HepG2 (cell line): ENCODE measurements at regions not wholly inside any gene's neighbourhood (a gene's known extent, or its start where the extent isn't known, plus 50 kb on each side); places are given as distances from the start of the nearest gene placed in this dataset.

Experiments
- ATAC-seq: fragments of 200-7000 bp; cut with Tn5 transposase; 3 replicates; pipeline ENCODE4 v1.9.1; 2020; ENCODE audit warnings: mild to moderate bottlenecking, moderate library complexity
- BruUV-seq: library from RNA; stranded (reverse); fragments of 400-500 nt; replicated peaks from 2 replicates; lab custom pipeline; 2021; lab: Mats Ljungman, UMichigan
- CTCF ChIA-PET: fragments of 300-600 bp; formaldehyde crosslinking; extraction: SDS; loops from one replicate; lab custom pipeline; 2021; ENCODE audit warnings: low total read pairs, inconsistent platforms, low intra/inter-chr PET ratio; lab: Yijun Ruan, JAX
- POLR2A ChIA-PET: fragments of 350-600 bp; sonication (Branson Sonifier 250); formaldehyde crosslinking; loops from one replicate; lab custom pipeline; 2020; ENCODE audit warnings: antibody characterized with exemption, inconsistent platforms; lab: Yijun Ruan, JAX
- DNase-seq: peaks from one replicate; pipeline ENCODE4 v3.0.0-alpha.2; 2015; ENCODE audit warnings: low spot score
- FAIRE-seq: peaks from 3 replicates; lab custom pipeline; 2011; peaks lifted over from hg19 to GRCh38; lab: Jason Lieb, UNC
- H2AFZ ChIP-seq: one replicate; pipeline ENCODE4 v1.6.1; 2011; ENCODE audit warnings: low read length, inconsistent platforms
- H3K27ac ChIP-seq: fragments of 300-600 bp; 3 replicates; pipeline ENCODE4 v1.8.0; 2011; ENCODE audit warnings: mixed run types, mild to moderate bottlenecking, mixed read lengths, low read length, inconsistent platforms; ENCODE audit not compliant: insufficient read depth; ENCODE audit errors: extremely low read length
- H3K27me3 ChIP-seq, 2 experiments: fragments of 200-600 bp in 1 of 2; 2 replicates in 1 of 2; 3 replicates in 1 of 2; pipeline versions ENCODE4 v1.6.0 to v1.8.0; 2011; ENCODE audit warnings: low read length in 2 of 2, mild to moderate bottlenecking in 2 of 2, moderate library complexity in 2 of 2, inconsistent platforms in 1 of 2; ENCODE audit not compliant: insufficient read depth in 2 of 2, control insufficient read depth in 1 of 2
- H3K36me3 ChIP-seq, 2 experiments: fragments of 200-600 bp in 1 of 2; replicated peaks in 1 of 2; 2 replicates in 1 of 2; 3 replicates in 1 of 2; pipeline versions ENCODE4 v1.5.1 to v1.8.0; 2011; ENCODE audit warnings: low read length in 2 of 2, inconsistent platforms in 1 of 2; ENCODE audit not compliant: insufficient read depth in 2 of 2, control insufficient read depth in 1 of 2
- H3K4me1 ChIP-seq: 2 replicates; pipeline ENCODE4 v1.5.1; 2012; ENCODE audit warnings: low read length, inconsistent platforms; ENCODE audit not compliant: insufficient read depth
- H3K4me2 ChIP-seq: 2 replicates; pipeline ENCODE4 v1.6.0; 2011; ENCODE audit warnings: low read depth, low read length, inconsistent platforms
- H3K4me3 ChIP-seq, 3 experiments: fragments of 200-600 bp in 1 of 3; sonication (generic), shearing (Covaris generic) in 1 of 3; replicated peaks in 1 of 3; 2 replicates each; pipeline ENCODE4 v1.5.1; 2011 to 2016; ENCODE audit warnings: low read length in 3 of 3, inconsistent platforms in 2 of 3, low read depth in 2 of 3, mild to moderate bottlenecking in 2 of 3, control low read depth in 1 of 3, mixed read lengths in 1 of 3; ENCODE audit not compliant: insufficient read depth in 1 of 3
- H3K79me2 ChIP-seq: one replicate; pipeline ENCODE4 v1.6.1; 2011; ENCODE audit warnings: low read length, inconsistent platforms; ENCODE audit not compliant: insufficient read depth
- H3K9ac ChIP-seq: 2 replicates; pipeline ENCODE4 v1.6.0; 2011; ENCODE audit warnings: mild to moderate bottlenecking, low read depth, low read length, inconsistent platforms; ENCODE audit not compliant: insufficient read depth
- H3K9me3 ChIP-seq: 2 replicates; pipeline ENCODE4 v1.5.1; 2012; ENCODE audit warnings: mild to moderate bottlenecking, low read length
- H4K20me1 ChIP-seq: 2 replicates; pipeline ENCODE4 v1.6.0; 2011; ENCODE audit warnings: inconsistent platforms, mild to moderate bottlenecking, low read length, moderate library complexity; ENCODE audit not compliant: insufficient read depth
- DRAP1 ChIP-seq: IDR thresholded peaks from 2 replicates; pipeline ENCODE4 v1.6.1; 2016; ENCODE audit warnings: missing genetic modification reagents, missing compliant biosample characterization
- ETV6 ChIP-seq: sonication (generic); formaldehyde crosslinking; conservative IDR thresholded peaks from 2 replicates; pipeline ENCODE4 v1.4.0; 2020; ENCODE audit warnings: missing genetic modification reagents
- GLI4 ChIP-seq: sonication (generic); formaldehyde crosslinking; IDR thresholded peaks from 2 replicates; pipeline ENCODE4 v1.5.1; 2020; ENCODE audit warnings: missing genetic modification reagents, mild to moderate bottlenecking, moderate library complexity, borderline replicate concordance
- GMEB1 ChIP-seq: sonication (generic); formaldehyde crosslinking; IDR thresholded peaks from 2 replicates; pipeline ENCODE4 v1.5.1; 2020; ENCODE audit warnings: missing genetic modification reagents, mild to moderate bottlenecking, borderline replicate concordance
- KLF13 ChIP-seq: sonication (generic); formaldehyde crosslinking; IDR thresholded peaks from 2 replicates; pipeline ENCODE4 v1.4.0; 2020; ENCODE audit warnings: mild to moderate bottlenecking, missing genetic modification reagents
- NKX3-1 ChIP-seq: sonication (generic); formaldehyde crosslinking; IDR thresholded peaks from 2 replicates; pipeline ENCODE4 v1.5.0; 2020; ENCODE audit warnings: missing genetic modification reagents
- TSC22D2 ChIP-seq: sonication (generic); formaldehyde crosslinking; IDR thresholded peaks from 2 replicates; pipeline ENCODE4 v1.5.1; 2020; ENCODE audit warnings: missing genetic modification reagents, mild to moderate bottlenecking, borderline replicate concordance
- ZFP41 ChIP-seq: sonication (generic); formaldehyde crosslinking; IDR thresholded peaks from 2 replicates; pipeline ENCODE4 v1.4.0; 2020; ENCODE audit warnings: mild to moderate bottlenecking, missing genetic modification reagents, borderline replicate concordance
- ZFP90 ChIP-seq: sonication (generic); formaldehyde crosslinking; IDR thresholded peaks from 2 replicates; pipeline ENCODE4 v1.8.0; 2022; ENCODE audit warnings: missing genetic modification reagents, mild to moderate bottlenecking, inconsistent platforms, borderline replicate concordance
- ZNF567 ChIP-seq: sonication (generic); formaldehyde crosslinking; IDR thresholded peaks from 2 replicates; pipeline ENCODE4 v1.8.1; 2023; ENCODE audit warnings: mild to moderate bottlenecking, missing genetic modification reagents, borderline replicate concordance
- ZNF639 ChIP-seq: conservative IDR thresholded peaks from 2 replicates; pipeline ENCODE4 v1.6.1; 2018; ENCODE audit warnings: missing genetic modification reagents
- ZSCAN29 ChIP-seq: sonication (generic); formaldehyde crosslinking; conservative IDR thresholded peaks from 2 replicates; pipeline ENCODE4 v1.4.0; 2020; ENCODE audit warnings: mild to moderate bottlenecking, missing genetic modification reagents
- WGBS: methylation state at CpG from one replicate; pipeline ENCODE4 v1.1.6; 2017; ENCODE audit warnings: low lambda C conversion rate; 5-methylcytosine and 5-hydroxymethylcytosine counted together
- in situ Hi-C: cut with HindIII; loops from 2 replicates; pipeline ENCODE4 v1.10.0; 2017; ENCODE audit warnings: low pct_unique_long_range_greater_than_20kb; ENCODE audit not compliant: extremely low pct_ligation_motif_present
- intact Hi-C: fragments of 100-400 bp; cut with micrococcal nuclease; formaldehyde crosslinking; loops from one replicate; pipeline ENCODE4 v1.10.0; 2022; ENCODE audit not compliant: unreplicated experiment

- DNase-seq (no peak), FAIRE-seq (no peak), ATAC-seq (no peak)
- H3K4me3 ChIP-seq = no peak overlapping the region
- H2AFZ ChIP-seq = no peak overlapping the region
- no peaks in the 10 kb centered on the region for H4K20me1 ChIP-seq
- ChIA-PET POLR2A (no interaction called here), CTCF (no interaction called here)
- in situ Hi-C loops = no loop called here
- H3K27me3 ChIP-seq = peaks cover 5 to 28% of the 10 kb centered on the region in 2 experiments; a peak in 4 of 5 replicates
- H3K9ac ChIP-seq = no peak overlapping the region
- H3K4me1 ChIP-seq = peaks cover 41% of the 10 kb centered on the region
- H3K9me3 ChIP-seq = no peaks in the 10 kb centered on the region
- no TSS peak for BruUV-seq
- no peak overlapping the region for H3K27ac ChIP-seq
- 45% methylated on average over 6 of the region's 13 CpGs for WGBS
- TF ChIP-seq ZNF639 (CRISPR knock-in tag) = no peak
- no peak for TF ChIP-seq DRAP1 (CRISPR knock-in tag)
- TF ChIP-seq ZFP90 = no peak
- no peak for TF ChIP-seq ZFP41
- TF ChIP-seq ETV6 (CRISPR knock-in tag) = no peak
- no peak for TF ChIP-seq ZNF567 (CRISPR knock-in tag)
- no peak for TF ChIP-seq GLI4 (CRISPR knock-in tag)
- no peak for TF ChIP-seq ZSCAN29 (CRISPR knock-in tag)
- no peak for TF ChIP-seq GMEB1 (CRISPR knock-in tag)
- TF ChIP-seq KLF13 (CRISPR knock-in tag) = no peak
- TF ChIP-seq NKX3-1 (CRISPR knock-in tag) = no peak
- no peak for TF ChIP-seq TSC22D2 (CRISPR knock-in tag)
- no peak overlapping the region for H3K4me2 ChIP-seq
- no peaks in the 10 kb centered on the region for H3K36me3 ChIP-seq
- intact Hi-C loops = no loop called here
- no peaks in the 10 kb centered on the region for H3K79me2 ChIP-seq
Observed at GRCh38 chr9:89664896-89665329, 60.1 kb downstream of the GADD45G start.
